ENCODE measurements at regions not wholly inside any gene's neighbourhood (a gene's known extent, or its start where the extent isn't known, plus 50 kb on each side); places are given as distances from the start of the nearest gene placed in this dataset.

DNA sequence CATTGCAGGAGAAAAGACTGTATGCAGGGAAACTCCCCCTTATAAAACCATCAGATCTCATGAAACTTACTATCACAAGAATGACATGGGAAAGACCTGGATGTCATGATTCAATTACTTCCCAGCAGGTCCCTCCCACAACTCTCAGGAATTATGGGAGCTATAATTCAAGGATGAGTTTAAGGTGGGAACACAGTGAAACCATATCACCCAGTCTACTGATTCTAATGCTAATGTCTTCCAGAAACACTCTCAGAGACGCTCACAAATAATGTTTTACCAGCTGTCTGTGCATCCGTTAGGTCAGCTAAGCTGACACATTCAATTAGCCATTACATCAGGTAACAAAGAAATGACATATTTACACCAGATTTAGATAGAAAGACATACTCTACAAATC is 637.9 kb downstream of the NLGN4Y start:
- TF ChIP-seq, protein P1, sequence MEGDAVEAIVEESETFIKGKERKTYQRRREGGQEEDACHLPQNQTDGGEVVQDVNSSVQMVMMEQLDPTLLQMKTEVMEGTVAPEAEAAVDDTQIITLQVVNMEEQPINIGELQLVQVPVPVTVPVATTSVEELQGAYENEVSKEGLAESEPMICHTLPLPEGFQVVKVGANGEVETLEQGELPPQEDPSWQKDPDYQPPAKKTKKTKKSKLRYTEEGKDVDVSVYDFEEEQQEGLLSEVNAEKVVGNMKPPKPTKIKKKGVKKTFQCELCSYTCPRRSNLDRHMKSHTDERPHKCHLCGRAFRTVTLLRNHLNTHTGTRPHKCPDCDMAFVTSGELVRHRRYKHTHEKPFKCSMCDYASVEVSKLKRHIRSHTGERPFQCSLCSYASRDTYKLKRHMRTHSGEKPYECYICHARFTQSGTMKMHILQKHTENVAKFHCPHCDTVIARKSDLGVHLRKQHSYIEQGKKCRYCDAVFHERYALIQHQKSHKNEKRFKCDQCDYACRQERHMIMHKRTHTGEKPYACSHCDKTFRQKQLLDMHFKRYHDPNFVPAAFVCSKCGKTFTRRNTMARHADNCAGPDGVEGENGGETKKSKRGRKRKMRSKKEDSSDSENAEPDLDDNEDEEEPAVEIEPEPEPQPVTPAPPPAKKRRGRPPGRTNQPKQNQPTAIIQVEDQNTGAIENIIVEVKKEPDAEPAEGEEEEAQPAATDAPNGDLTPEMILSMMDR (IDR thresholded peaks at IDR 0.05): no peak
- TF ChIP-seq POLR2AphosphoS5 (IDR thresholded peaks at IDR 0.05) (no peak), POLR2A (IDR thresholded peaks at IDR 0.05) (no peak)

All from suprapubic skin (tissue), 4 donors.